ENCODE measurements at regions not wholly inside any gene's neighbourhood (a gene's known extent, or its start where the extent isn't known, plus 50 kb on each side); places are given as distances from the start of the nearest gene placed in this dataset.

GRCh38 chr13:105787632-105788031 lies 747.8 kb downstream of the EFNB2 start:
- Histone ChIP-seq H2BK20ac (ENCODE audit: low read length) (no peak overlapping the region), H3K9me3 (ENCODE audit: insufficient read depth in 2 of 2, low read depth in 1 of 2, low read length in 1 of 2) (no peaks in the 10 kb centered on the region), H4K5ac (ENCODE audit: insufficient read length, low read depth, low read length) (no peak overlapping the region), H4K8ac (ENCODE audit: extremely low read depth, insufficient read depth, low read length) (no peak overlapping the region), H2AFZ (ENCODE audit: low read length) (0 out of 2 replicates have a peak overlapping the region, but pooled peaks have one; percentile 4), H2AK5ac (ENCODE audit: low read depth, low read length) (no peak overlapping the region), H3K23ac (ENCODE audit: insufficient read length) (no peak overlapping the region), H3K56ac (replicated peaks; ENCODE audit: insufficient read length, low read depth, low read length) (no peak overlapping the region), H3K79me1 (ENCODE audit: low read depth, low read length) (no peaks in the 10 kb centered on the region), H3K4me1 (replicated peaks in 1 of 4; ENCODE audit: control insufficient read depth in 3 of 4, insufficient read depth in 4 of 4, low read length in 3 of 4) (no peaks in the 10 kb centered on the region), H3K27me3 (replicated peaks in 1 of 4; ENCODE audit: control insufficient read depth in 3 of 4, extremely low read depth in 1 of 4, insufficient read depth in 3 of 4, low read length in 3 of 4) (no peaks in the 10 kb centered on the region), H3K4me2 (ENCODE audit: insufficient read depth in 1 of 2, low read depth in 2 of 2, low read length in 2 of 2) (no peak overlapping the region), H2BK5ac (ENCODE audit: low read depth, low read length) (no peak overlapping the region), H3K14ac (ENCODE audit: insufficient read length) (no peak overlapping the region), H3K27ac (ENCODE audit: low read depth, low read length) (no peak overlapping the region), H2BK15ac (ENCODE audit: low read length) (no peak overlapping the region), H3K18ac (ENCODE audit: extremely low read depth, low read length) (no peak overlapping the region), H3K9ac (replicated peaks in 1 of 4; ENCODE audit: extremely low read depth in 1 of 4, low read depth in 3 of 4, low read length in 3 of 4) (no peak overlapping the region), H3K36me3 (ENCODE audit: control insufficient read depth in 2 of 4, insufficient read depth in 4 of 4, low read length in 3 of 4) (no peaks in the 10 kb centered on the region), H4K91ac (replicated peaks; ENCODE audit: insufficient read length, low read length) (no peak overlapping the region), H3K4me3 (ENCODE audit: extremely low read depth in 1 of 4, insufficient read depth in 2 of 4, low read depth in 3 of 4, low read length in 4 of 4) (no peak overlapping the region), H4K20me1 (replicated peaks in 1 of 2; ENCODE audit: control insufficient read depth in 1 of 2, insufficient read depth in 2 of 2, low read length in 2 of 2) (no peaks in the 10 kb centered on the region), H2BK120ac (replicated peaks; ENCODE audit: low read depth, low read length) (no peak overlapping the region), H3K79me2 (ENCODE audit: control insufficient read depth in 1 of 2, insufficient read depth in 2 of 2, low read length in 2 of 2) (no peaks in the 10 kb centered on the region), H2BK12ac (ENCODE audit: low read depth, low read length) (no peak overlapping the region), H3K4ac (replicated peaks; ENCODE audit: insufficient read length, low read depth, low read length) (no peak overlapping the region), H3K23me2 (ENCODE audit: low read depth, low read length) (no peaks in the 10 kb centered on the region)
- 96% methylated on average over 9 of the region's 9 CpGs; no CpG with 5 or more reads in 1 of the 2 experiments for WGBS, 2 experiments (ENCODE audit: extremely low coverage in 1 of 2, insufficient coverage in 1 of 2, insufficient read length in 1 of 2, insufficient replicate concordance in 2 of 2, low coverage in 1 of 2, low lambda C conversion rate in 2 of 2, missing lambda C conversion rate in 1 of 2)
- FAIRE-seq (no peak), DNase-seq (ENCODE audit: low read depth in 1 of 2, low spot score in 2 of 2) (no peak)
- POLR2A ChIA-PET (ENCODE audit: partially characterized antibody), result no interaction called here
- CTCF ChIA-PET (ENCODE audit: partially characterized antibody), result no interaction called here
- TF ChIP-seq FOSL1 (IDR thresholded peaks at IDR 0.05; ENCODE audit: insufficient read depth, low read depth, low read length) (no peak), CBX5 (IDR thresholded peaks at IDR 0.05; ENCODE audit: low read depth, low read length) (no peak), CTBP2 (IDR thresholded peaks at IDR 0.05; ENCODE audit: borderline replicate concordance, insufficient read depth, insufficient read length, low read length) (no peak)
